HG03097 (cell line): ENCODE measurements at regions not wholly inside any gene's neighbourhood (a gene's known extent, or its start where the extent isn't known, plus 50 kb on each side); places are given as distances from the start of the nearest gene placed in this dataset.

ENCODE experiments used
- ATAC-seq: cut with Tn5 transposase; IDR thresholded peaks from one replicate; pipeline ENCODE4 v1.9.1; 2021; ENCODE audit not compliant: unreplicated experiment, low FRiP score

GRCh38 chr6:63521475-63522210, 50.6 kb upstream of the LOC128125822 start:
- no peak for ATAC-seq
